HCT116 (cell line): ENCODE measurements at regions not wholly inside any gene's neighbourhood (a gene's known extent, or its start where the extent isn't known, plus 50 kb on each side); places are given as distances from the start of the nearest gene placed in this dataset.

Source experiments
- ATAC-seq: fragments of 200-7000 bp; cut with Tn5 transposase; 2 replicates; pipeline ENCODE4 v1.9.1; 2020; ENCODE audit warnings: mild to moderate bottlenecking, moderate library complexity
- BruUV-seq: library from RNA; stranded (reverse); fragments of 400-500 nt; replicated peaks from 2 replicates; lab custom pipeline; 2021; lab: Mats Ljungman, UMichigan
- CTCF ChIA-PET: fragments of 300-600 bp; sonication (Branson Sonifier 250); formaldehyde crosslinking; loops from one replicate; lab custom pipeline; 2021; ENCODE audit warnings: antibody characterized with exemption; lab: Charles Lee
- POLR2A ChIA-PET: fragments of 300-600, 350-600 bp; sonication (Branson Sonifier 250); formaldehyde crosslinking; loops from one replicate; lab custom pipeline; 2021; ENCODE audit warnings: antibody characterized with exemption; lab: Charles Lee
- RAD21 ChIA-PET, 2 experiments: fragments of 300-600 bp; sonication (Branson Sonifier 250); formaldehyde crosslinking; loops; one replicate each; lab custom pipeline; 2023; ENCODE audit warnings: low total read pairs in 2 of 2; ENCODE audit not compliant: uncharacterized antibody in 2 of 2, unreplicated experiment in 2 of 2, low non-redundant PET in 1 of 2; lab: Charles Lee
- DNase-seq: peaks from one replicate; pipeline ENCODE4 v3.0.0-alpha.2; 2010; ENCODE audit warnings: low read depth, low spot score
- H2AFZ ChIP-seq: fragments of 200-600 bp; shearing (Covaris generic), sonication (generic); 2 replicates; pipeline ENCODE4 v1.6.1; 2017; ENCODE audit warnings: low read depth, mixed run types, mixed read lengths, antibody characterized with exemption, low read length; ENCODE audit not compliant: poor library complexity, severe bottlenecking
- H3K27ac ChIP-seq: 2 replicates; pipeline ENCODE4 v1.5.1; 2012; ENCODE audit warnings: low read depth, low read length
- H3K27me3 ChIP-seq: fragments of 200-600 bp; sonication (generic); 2 replicates; pipeline ENCODE4 v1.6.1; 2016; ENCODE audit warnings: mixed run types, low read length, mixed read lengths; ENCODE audit not compliant: insufficient read depth
- H3K36me3 ChIP-seq, 2 experiments: fragments of 200-500 bp in 1 of 2; fragments of 200-600 bp in 1 of 2; sonication (Bioruptor generic) in 1 of 2; sonication (generic) in 1 of 2; 2 replicates each; pipeline versions ENCODE4 v1.5.1 to v1.6.1; 2014 to 2016; ENCODE audit warnings: low read length in 2 of 2, inconsistent platforms in 1 of 2, mixed read lengths in 1 of 2, mixed run types in 1 of 2; ENCODE audit not compliant: insufficient read depth in 2 of 2, control insufficient read depth in 1 of 2
- H3K4me1 ChIP-seq, 2 experiments: fragments of 200-600 bp in 1 of 2; sonication (generic) in 1 of 2; 2 replicates each; pipeline versions ENCODE4 v1.5.1 to v1.6.1; 2012 to 2017; ENCODE audit warnings: low read length in 2 of 2, inconsistent platforms in 1 of 2, mild to moderate bottlenecking in 1 of 2, mixed read lengths in 1 of 2, mixed run types in 1 of 2, moderate library complexity in 1 of 2; ENCODE audit not compliant: insufficient read depth in 2 of 2, control insufficient read depth in 1 of 2
- H3K4me2 ChIP-seq: fragments of 200-600 bp; sonication (generic); 2 replicates; pipeline ENCODE4 v1.6.1; 2017; ENCODE audit warnings: mixed run types, low read length, mixed read lengths
- H3K4me3 ChIP-seq, 2 experiments: fragments of 200-600 bp in 1 of 2; sonication (generic) in 1 of 2; replicated peaks in 1 of 2; 2 replicates each; pipeline ENCODE4 v1.5.1; 2011 to 2016; ENCODE audit warnings: low read length in 2 of 2, control low read depth in 1 of 2, low read depth in 1 of 2, mild to moderate bottlenecking in 1 of 2, mixed read lengths in 1 of 2, mixed run types in 1 of 2
- H3K79me2 ChIP-seq: fragments of 200-600 bp; sonication (generic); 2 replicates; pipeline ENCODE4 v1.6.1; 2017; ENCODE audit warnings: mild to moderate bottlenecking, mixed run types, low read length, moderate library complexity, mixed read lengths; ENCODE audit not compliant: insufficient read depth
- H3K9ac ChIP-seq: fragments of 200-600 bp; sonication (generic); 2 replicates; pipeline ENCODE4 v1.6.1; 2016; ENCODE audit warnings: low read length, mixed read lengths
- H3K9me2 ChIP-seq: fragments of 200-600 bp; sonication (generic), shearing (Covaris generic); 2 replicates; pipeline ENCODE4 v1.6.1; 2017; ENCODE audit warnings: mixed run types, mild to moderate bottlenecking, moderate library complexity; ENCODE audit not compliant: insufficient read depth
- H3K9me3 ChIP-seq, 2 experiments: fragments of 200-500 bp in 1 of 2; fragments of 200-600 bp in 1 of 2; sonication (Bioruptor generic) in 1 of 2; sonication (generic) in 1 of 2; 2 replicates each; pipeline ENCODE4 v1.6.1; 2014 to 2017; ENCODE audit warnings: low read length in 2 of 2, mixed read lengths in 2 of 2, inconsistent platforms in 1 of 2, low read depth in 1 of 2, mild to moderate bottlenecking in 1 of 2, mixed run types in 1 of 2, moderate library complexity in 1 of 2; ENCODE audit not compliant: control insufficient read depth in 1 of 2, insufficient read depth in 1 of 2
- H4K20me1 ChIP-seq: fragments of 200-600 bp; sonication (generic), shearing (Covaris generic); 2 replicates; pipeline ENCODE4 v1.6.1; 2017; ENCODE audit warnings: mixed run types, mild to moderate bottlenecking, moderate library complexity; ENCODE audit not compliant: insufficient read depth
- ATF3 ChIP-seq: IDR thresholded peaks from 2 replicates; pipeline ENCODE4 v1.6.1; 2012
- CBX3 ChIP-seq: IDR thresholded peaks from 2 replicates; pipeline ENCODE4 v1.6.1; 2012; ENCODE audit warnings: low read depth
- CEBPB ChIP-seq: IDR thresholded peaks from 2 replicates; pipeline ENCODE4 v1.6.1; 2012; ENCODE audit warnings: low read depth
- CTCF ChIP-seq, 3 experiments: fragments of 200-600 bp in 1 of 3; sonication (generic) in 1 of 3; IDR thresholded peaks in 2 of 3; conservative IDR thresholded peaks in 1 of 3; 2 replicates each; pipeline ENCODE4 v1.5.1; 2012 to 2017; ENCODE audit warnings: low read depth in 2 of 3, low read length in 2 of 3, antibody characterized with exemption in 1 of 3, borderline replicate concordance in 1 of 3, control low read depth in 1 of 3, mild to moderate bottlenecking in 1 of 3, mixed read lengths in 1 of 3, mixed run types in 1 of 3, moderate library complexity in 1 of 3; ENCODE audit not compliant: insufficient read depth in 1 of 3
- ELF1 ChIP-seq: IDR thresholded peaks from 2 replicates; pipeline ENCODE4 v1.6.1; 2012; ENCODE audit warnings: low read depth, borderline replicate concordance
- EZH2 ChIP-seq: fragments of 200-600 bp; sonication (generic); IDR thresholded peaks from 2 replicates; pipeline ENCODE4 v1.6.1; 2017; ENCODE audit warnings: antibody characterized with exemption, mixed run types
- EZH2phosphoT487 ChIP-seq: fragments of 200-600 bp; IDR thresholded peaks from 2 replicates; pipeline ENCODE4 v1.6.1; 2018; ENCODE audit warnings: antibody characterized with exemption, borderline replicate concordance
- FOSL1 ChIP-seq: IDR thresholded peaks from 2 replicates; pipeline ENCODE4 v1.6.1; 2012; ENCODE audit warnings: low read depth
- JUND ChIP-seq: IDR thresholded peaks from 2 replicates; pipeline ENCODE4 v1.6.1; 2012
- MAX ChIP-seq: IDR thresholded peaks from 2 replicates; pipeline ENCODE4 v1.6.1; 2012
- POLR2A ChIP-seq: IDR thresholded peaks from 2 replicates; pipeline ENCODE4 v1.7.0; 2011; ENCODE audit warnings: borderline replicate concordance; ENCODE audit not compliant: insufficient read depth, insufficient read length; ENCODE audit errors: extremely low read depth
- POLR2AphosphoS5 ChIP-seq: IDR thresholded peaks from 2 replicates; pipeline ENCODE4 v1.6.1; 2011; ENCODE audit warnings: mild to moderate bottlenecking, low read depth, low read length, moderate library complexity
- REST ChIP-seq: IDR thresholded peaks from 2 replicates; pipeline ENCODE4 v1.6.1; 2012; ENCODE audit warnings: low read depth
- SIN3A ChIP-seq: IDR thresholded peaks from 2 replicates; pipeline ENCODE4 v1.6.1; 2012; ENCODE audit warnings: low read depth
- SP1 ChIP-seq: IDR thresholded peaks from 2 replicates; pipeline ENCODE4 v1.6.1; 2012; ENCODE audit warnings: low read depth
- TCF7L2 ChIP-seq: IDR thresholded peaks from 2 replicates; pipeline ENCODE4 v1.7.0; 2011; ENCODE audit warnings: borderline replicate concordance, inconsistent platforms; ENCODE audit not compliant: insufficient read depth, insufficient read length; ENCODE audit errors: extremely low read depth
- YY1 ChIP-seq: IDR thresholded peaks from 2 replicates; pipeline ENCODE4 v1.6.1; 2011; ENCODE audit warnings: low read length, low read depth, moderate library complexity, mild to moderate bottlenecking; ENCODE audit not compliant: insufficient replicate concordance; ENCODE audit errors: extremely low read depth
- ZBTB33 ChIP-seq: IDR thresholded peaks from 2 replicates; pipeline ENCODE4 v1.6.1; 2011; ENCODE audit warnings: mild to moderate bottlenecking, low read length, moderate library complexity; ENCODE audit not compliant: insufficient replicate concordance; ENCODE audit errors: extremely low read depth
- ZFX ChIP-seq: fragments of 450-650 bp; IDR thresholded peaks from 2 replicates; pipeline ENCODE4 v1.6.1; 2017
- ZNF274 ChIP-seq: fragments of 200-500 bp; sonication (Bioruptor generic); IDR thresholded peaks from 2 replicates; pipeline ENCODE4 v1.6.1; 2014; ENCODE audit warnings: mild to moderate bottlenecking, low read depth, low read length, inconsistent platforms
- intact Hi-C: fragments of 100-400 bp; cut with micrococcal nuclease; formaldehyde crosslinking; loops from 2 replicates; pipeline ENCODE4 v1.10.0; 2022

GRCh38 chr1:209199822-209200221 lies 383.7 kb upstream of the CAMK1G start:
- ATAC-seq (peak; percentile 78), DNase-seq (no peak)
- Histone ChIP-seq H3K9ac (no peak overlapping the region), H4K20me1 (no peaks in the 10 kb centered on the region), H3K9me3 (peaks cover 0 to 7% of the 10 kb centered on the region in 2 experiments; a peak in 2 of 4 replicates), H3K36me3 (no peaks in the 10 kb centered on the region), H3K4me3 (no peak overlapping the region), H3K27me3 (peaks cover 6% of the 10 kb centered on the region; the same call in 1 of the 2 replicates), H3K4me1 (no peaks in the 10 kb centered on the region), H3K9me2 (no peaks in the 10 kb centered on the region), H3K4me2 (no peak overlapping the region), H3K27ac (no peak overlapping the region), H3K79me2 (no peaks in the 10 kb centered on the region), H2AFZ (no peak overlapping the region)
- BruUV-seq: no TSS peak
- intact Hi-C loops: no loop called here
- RAD21 ChIA-PET: no interaction called here
- no peak for TF ChIP-seq CBX3
- TF ChIP-seq FOSL1: no peak
- no peak for TF ChIP-seq SP1
- TF ChIP-seq TCF7L2: no peak
- no peak for TF ChIP-seq ZNF274
- TF ChIP-seq EZH2phosphoT487: no peak
- TF ChIP-seq CTCF (IDR thresholded peaks at IDR 0.05 in 2 of 3, conservative IDR thresholded peaks at IDR 0.05 in 1 of 3; ENCODE audit: borderline replicate concordance in 1 of 3, insufficient read depth in 1 of 3, low read depth in 2 of 3, low read length in 2 of 3): no peak
- TF ChIP-seq POLR2A: no peak
- no peak for TF ChIP-seq JUND
- TF ChIP-seq REST: no peak
- TF ChIP-seq YY1: no peak
- TF ChIP-seq ZFX: no peak
- TF ChIP-seq SIN3A: no peak
- TF ChIP-seq MAX: no peak
- TF ChIP-seq ATF3: no peak
- TF ChIP-seq EZH2: no peak
- no peak for TF ChIP-seq POLR2AphosphoS5
- TF ChIP-seq ZBTB33: no peak
- TF ChIP-seq CEBPB: no peak
- no peak for TF ChIP-seq ELF1
- POLR2A ChIA-PET: no interaction called here
- CTCF ChIA-PET: no interaction called here
